Progenitor cell of endocrine pancreas (in vitro differentiated cells): ENCODE measurements at regions not wholly inside any gene's neighbourhood (a gene's known extent, or its start where the extent isn't known, plus 50 kb on each side); places are given as distances from the start of the nearest gene placed in this dataset.

Experiments used
- DNase-seq: peaks from one replicate; pipeline ENCODE4 v3.0.0; 2021; ENCODE audit warnings: low spot score; ENCODE audit not compliant: unreplicated experiment
- H3K27ac Mint-ChIP-seq: 2 replicates; pipeline ENCODE4 v1.8.0; 2021; ENCODE audit warnings: mild to moderate bottlenecking, moderate library complexity, mixed read lengths
- H3K27me3 Mint-ChIP-seq: 2 replicates; pipeline ENCODE4 v1.8.0; 2021; ENCODE audit warnings: mixed read lengths
- H3K36me3 Mint-ChIP-seq: 2 replicates; pipeline ENCODE4 v1.8.0; 2022; ENCODE audit warnings: mixed read lengths; ENCODE audit not compliant: insufficient read depth
- H3K4me1 Mint-ChIP-seq: 2 replicates; pipeline ENCODE4 v1.8.0; 2021; ENCODE audit warnings: low read depth, mixed read lengths
- H3K4me3 Mint-ChIP-seq: 2 replicates; pipeline ENCODE4 v1.8.0; 2021; ENCODE audit warnings: low read depth, mild to moderate bottlenecking, moderate library complexity, mixed read lengths
- H3K9me3 Mint-ChIP-seq: 2 replicates; pipeline ENCODE4 v1.8.0; 2021; ENCODE audit warnings: low read depth, mixed read lengths
- CTCF ChIP-seq: fragments of 200-600 bp; sonication (generic); IDR thresholded peaks from one replicate; pipeline ENCODE4 v1.5.0; 2021; ENCODE audit warnings: antibody characterized with exemption, mild to moderate bottlenecking; ENCODE audit not compliant: unreplicated experiment

- no peak overlapping the region for H3K27ac Mint-ChIP-seq
- H3K9me3 Mint-ChIP-seq: no peaks in the 10 kb centered on the region
- H3K4me1 Mint-ChIP-seq: peaks cover 1% of the 10 kb centered on the region
- no peaks in the 10 kb centered on the region for H3K36me3 Mint-ChIP-seq
- no peak for DNase-seq
- peaks cover 5% of the 10 kb centered on the region for H3K27me3 Mint-ChIP-seq
- no peak for TF ChIP-seq CTCF
- no peak overlapping the region for H3K4me3 Mint-ChIP-seq
Measured at GRCh38 chr3:130820976-130821375, 72.9 kb upstream of the ATP2C1 start.

- DNase-seq: no peak
- no peak for TF ChIP-seq CTCF
- Mint-ChIP-seq H3K27me3 (peaks cover 5% of the 10 kb centered on the region), H3K4me3 (no peak overlapping the region), H3K4me1 (peaks cover 1% of the 10 kb centered on the region), H3K27ac (no peak overlapping the region), H3K36me3 (no peaks in the 10 kb centered on the region), H3K9me3 (no peaks in the 10 kb centered on the region)
Measured at GRCh38 chr3:130821806-130822205, 72.1 kb upstream of the ATP2C1 start.

- no peaks in the 10 kb centered on the region for H3K9me3 Mint-ChIP-seq
- no peaks in the 10 kb centered on the region for H3K36me3 Mint-ChIP-seq
- no peak for TF ChIP-seq CTCF
- DNase-seq: no peak
- H3K27ac Mint-ChIP-seq: no peak overlapping the region
- peaks cover 1% of the 10 kb centered on the region for H3K4me1 Mint-ChIP-seq
- no peak overlapping the region for H3K4me3 Mint-ChIP-seq
- peaks cover 5% of the 10 kb centered on the region for H3K27me3 Mint-ChIP-seq
Measured at GRCh38 chr3:130823241-130823884, 70.5 kb upstream of the ATP2C1 start.

GRCh38 chr3:130823996-130824395 lies 69.9 kb upstream of the ATP2C1 start:
- peaks cover 5% of the 10 kb centered on the region for H3K27me3 Mint-ChIP-seq
- TF ChIP-seq CTCF: no peak
- DNase-seq: no peak
- H3K9me3 Mint-ChIP-seq: no peaks in the 10 kb centered on the region
- H3K27ac Mint-ChIP-seq: no peak overlapping the region
- H3K36me3 Mint-ChIP-seq: no peaks in the 10 kb centered on the region
- peaks cover 1% of the 10 kb centered on the region for H3K4me1 Mint-ChIP-seq
- H3K4me3 Mint-ChIP-seq: no peak overlapping the region

- H3K36me3 Mint-ChIP-seq: no peaks in the 10 kb centered on the region
- peaks cover 2% of the 10 kb centered on the region for H3K27me3 Mint-ChIP-seq
Measured at GRCh38 chr3:130825762-130826299, 68.1 kb upstream of the ATP2C1 start.

More at GRCh38 chr3:130825762-130826299, 68.1 kb upstream of the ATP2C1 start:
- no peak overlapping the region for H3K27ac Mint-ChIP-seq
- H3K4me3 Mint-ChIP-seq: no peak overlapping the region
- no peaks in the 10 kb centered on the region for H3K9me3 Mint-ChIP-seq
- no peak for DNase-seq
- no peak for TF ChIP-seq CTCF
- H3K4me1 Mint-ChIP-seq: peaks cover 1% of the 10 kb centered on the region
